Brain microvascular endothelial cell (primary cell): ENCODE measurements at regions not wholly inside any gene's neighbourhood (a gene's known extent, or its start where the extent isn't known, plus 50 kb on each side); places are given as distances from the start of the nearest gene placed in this dataset.
A peak's percentile ranks its signal among the peaks of the same experiment; 100 is the strongest.

ENCODE experiments used
- DNase-seq: peaks from one replicate; pipeline ENCODE4 v3.0.0-alpha.2; 2020
- H3K27ac ChIP-seq: fragments of 250-450 bp; sonication (Bioruptor Pico); 2 replicates; pipeline ENCODE4 v1.5.1; 2020; ENCODE audit warnings: mild to moderate bottlenecking, moderate library complexity
- H3K27me3 ChIP-seq: fragments of 250-450 bp; sonication (Bioruptor Pico); replicated peaks from 2 replicates; pipeline ENCODE4 v1.5.1; 2020; ENCODE audit warnings: mild to moderate bottlenecking
- H3K36me3 ChIP-seq: fragments of 250-450 bp; sonication (Bioruptor Pico); replicated peaks from 2 replicates; pipeline ENCODE4 v1.5.1; 2020; ENCODE audit warnings: mild to moderate bottlenecking
- H3K4me3 ChIP-seq: 2 replicates; pipeline ENCODE4 v1.5.1; 2011; ENCODE audit warnings: low read depth, mild to moderate bottlenecking, control low read depth, low read length, moderate library complexity
- CTCF ChIP-seq: IDR thresholded peaks from 2 replicates; pipeline ENCODE4 v1.5.1; 2011; ENCODE audit warnings: low read depth, mild to moderate bottlenecking, moderate library complexity, low read length, control low read depth, inconsistent platforms; ENCODE audit errors: missing control alignments
- in situ Hi-C: cut with HindIII; loops from 2 replicates; pipeline ENCODE4 v1.10.0; 2017; ENCODE audit warnings: low sequenced_read_pairs, low pct_ligation_motif_present

GRCh38 chr1:212518188-212519054 is 85.7 kb downstream of the NENF start:
- DNase-seq, result peak; percentile 53
- H3K4me3 ChIP-seq, result no peak overlapping the region
- no peak for TF ChIP-seq CTCF
- no peaks in the 10 kb centered on the region for H3K36me3 ChIP-seq
- no peak overlapping the region for H3K27ac ChIP-seq
- H3K27me3 ChIP-seq, result peaks cover 5% of the 10 kb centered on the region
- in situ Hi-C loops, result no loop called here

- in situ Hi-C loops, result no loop called here
These were observed 86.4 kb downstream of the NENF start for GRCh38 chr1:212519131-212519530.

GRCh38 chr1:212520299-212520698 is 87.6 kb downstream of the NENF start:
- Histone ChIP-seq H3K4me3 (no peak overlapping the region), H3K27me3 (no peaks in the 10 kb centered on the region), H3K27ac (no peak overlapping the region), H3K36me3 (no peaks in the 10 kb centered on the region)
- in situ Hi-C loops, result no loop called here
- no peak for TF ChIP-seq CTCF
- no peak for DNase-seq

More at GRCh38 chr1:212519131-212519530, 86.4 kb downstream of the NENF start:
- no peak overlapping the region for H3K27ac ChIP-seq
- peaks cover 2% of the 10 kb centered on the region for H3K27me3 ChIP-seq
- no peaks in the 10 kb centered on the region for H3K36me3 ChIP-seq
- TF ChIP-seq CTCF, result no peak
- no peak overlapping the region for H3K4me3 ChIP-seq
- DNase-seq, result no peak

- DNase-seq, result no peak
- Histone ChIP-seq H3K27ac (no peak overlapping the region), H3K27me3 (no peaks in the 10 kb centered on the region), H3K4me3 (no peak overlapping the region), H3K36me3 (no peaks in the 10 kb centered on the region)
- in situ Hi-C loops, result no loop called here
- TF ChIP-seq CTCF, result no peak
These were observed 87.8 kb upstream of the ATF3 start for GRCh38 chr1:212520746-212521145.

- Histone ChIP-seq H3K27ac (no peak overlapping the region), H3K4me3 (no peak overlapping the region), H3K36me3 (no peaks in the 10 kb centered on the region), H3K27me3 (peaks cover 3% of the 10 kb centered on the region)
- peak; percentile 62 for DNase-seq
- no peak for TF ChIP-seq CTCF
- in situ Hi-C loops, result no loop called here
These were observed 83.0 kb upstream of the ATF3 start for GRCh38 chr1:212525479-212526110.
